ENCODE measurements at regions not wholly inside any gene's neighbourhood (a gene's known extent, or its start where the extent isn't known, plus 50 kb on each side); places are given as distances from the start of the nearest gene placed in this dataset.

- H3K36me3 Mint-ChIP-seq (ENCODE audit: low read depth): no peaks in the 10 kb centered on the region
- DNase-seq: no peak
- TF ChIP-seq CTCF (conservative IDR thresholded peaks at IDR 0.05): no peak
- no peak overlapping the region for H3K9ac ChIP-seq (ENCODE audit: extremely low read depth, low read length, poor library complexity, severe bottlenecking)
- H3K27ac ChIP-seq (ENCODE audit: low read depth, low read length): no peak overlapping the region
- H3K4me3 ChIP-seq (ENCODE audit: low read length): no peak overlapping the region
- H3K4me3 Mint-ChIP-seq: no peak overlapping the region
- WGBS, 2 experiments (ENCODE audit: insufficient coverage in 1 of 2, insufficient read length in 1 of 2): 91% methylated on average over 6 of the region's 9 CpGs; no CpG with 5 or more reads in 1 of the 2 experiments
- H3K9me3 ChIP-seq (ENCODE audit: control insufficient read depth, low read length): no peaks in the 10 kb centered on the region
- H3K27me3 Mint-ChIP-seq (ENCODE audit: insufficient read depth): peaks cover 6% of the 10 kb centered on the region
- no peaks in the 10 kb centered on the region for H3K4me1 ChIP-seq (ENCODE audit: control insufficient read depth, insufficient read depth, low read length)
- no peak overlapping the region for H3K27ac Mint-ChIP-seq
- no peaks in the 10 kb centered on the region for H3K9me3 Mint-ChIP-seq
- no peaks in the 10 kb centered on the region for H3K36me3 ChIP-seq (ENCODE audit: control insufficient read depth, insufficient read depth, low read length)
- peaks cover 5% of the 10 kb centered on the region for H3K4me1 Mint-ChIP-seq
- no peaks in the 10 kb centered on the region for H3K27me3 ChIP-seq (ENCODE audit: control insufficient read depth, insufficient read depth, low read length, poor library complexity, severe bottlenecking)
Observed at GRCh38 chr6:95233879-95234278, 343.5 kb upstream of the MANEA start.

GRCh38 chr6:95240514-95240913 is 336.8 kb upstream of the MANEA start:
- no peaks in the 10 kb centered on the region for H3K4me1 ChIP-seq (ENCODE audit: control insufficient read depth, insufficient read depth, low read length)
- peaks cover 5% of the 10 kb centered on the region for H3K4me1 Mint-ChIP-seq
- H3K9me3 Mint-ChIP-seq: no peaks in the 10 kb centered on the region
- no peak overlapping the region for H3K4me3 Mint-ChIP-seq
- H3K9ac ChIP-seq (ENCODE audit: extremely low read depth, low read length, poor library complexity, severe bottlenecking): no peak overlapping the region
- no peaks in the 10 kb centered on the region for H3K27me3 ChIP-seq (ENCODE audit: control insufficient read depth, insufficient read depth, low read length, poor library complexity, severe bottlenecking)
- no peak for TF ChIP-seq CTCF (conservative IDR thresholded peaks at IDR 0.05)
- H3K36me3 Mint-ChIP-seq (ENCODE audit: low read depth): no peaks in the 10 kb centered on the region
- H3K9me3 ChIP-seq (ENCODE audit: control insufficient read depth, low read length): no peaks in the 10 kb centered on the region
- no peak overlapping the region for H3K27ac ChIP-seq (ENCODE audit: low read depth, low read length)
- H3K27me3 Mint-ChIP-seq (ENCODE audit: insufficient read depth): no peaks in the 10 kb centered on the region
- H3K4me3 ChIP-seq (ENCODE audit: low read length): no peak overlapping the region
- no peaks in the 10 kb centered on the region for H3K36me3 ChIP-seq (ENCODE audit: control insufficient read depth, insufficient read depth, low read length)
- H3K27ac Mint-ChIP-seq: no peak overlapping the region
- DNase-seq: no peak

- H3K9me3 ChIP-seq (ENCODE audit: control insufficient read depth, low read length): no peaks in the 10 kb centered on the region
- H3K9ac ChIP-seq (ENCODE audit: extremely low read depth, low read length, poor library complexity, severe bottlenecking): no peak overlapping the region
- H3K4me1 Mint-ChIP-seq: peaks cover 5% of the 10 kb centered on the region
- no peak overlapping the region for H3K4me3 Mint-ChIP-seq
- DNase-seq: no peak
- H3K27me3 ChIP-seq (ENCODE audit: control insufficient read depth, insufficient read depth, low read length, poor library complexity, severe bottlenecking): no peaks in the 10 kb centered on the region
- H3K36me3 ChIP-seq (ENCODE audit: control insufficient read depth, insufficient read depth, low read length): no peaks in the 10 kb centered on the region
- no peak overlapping the region for H3K27ac Mint-ChIP-seq
- 95 to 100% methylated on average over 1 of the region's 1 CpG for WGBS, 2 experiments (ENCODE audit: insufficient coverage in 1 of 2, insufficient read length in 1 of 2)
- TF ChIP-seq CTCF (conservative IDR thresholded peaks at IDR 0.05): no peak
- no peaks in the 10 kb centered on the region for H3K36me3 Mint-ChIP-seq (ENCODE audit: low read depth)
- H3K4me1 ChIP-seq (ENCODE audit: control insufficient read depth, insufficient read depth, low read length): no peaks in the 10 kb centered on the region
- H3K27me3 Mint-ChIP-seq (ENCODE audit: insufficient read depth): no peaks in the 10 kb centered on the region
- H3K27ac ChIP-seq (ENCODE audit: low read depth, low read length): no peak overlapping the region
- H3K4me3 ChIP-seq (ENCODE audit: low read length): no peak overlapping the region
- no peaks in the 10 kb centered on the region for H3K9me3 Mint-ChIP-seq
Observed at GRCh38 chr6:95242560-95242959, 334.8 kb upstream of the MANEA start.
